ENCODE measurements at regions not wholly inside any gene's neighbourhood (a gene's known extent, or its start where the extent isn't known, plus 50 kb on each side); places are given as distances from the start of the nearest gene placed in this dataset.
"Not testable (repeated sequence)": the region's sequence is repeated elsewhere in the genome, so short reads cannot be mapped to it uniquely, and the experiment has no call there.

DNA sequence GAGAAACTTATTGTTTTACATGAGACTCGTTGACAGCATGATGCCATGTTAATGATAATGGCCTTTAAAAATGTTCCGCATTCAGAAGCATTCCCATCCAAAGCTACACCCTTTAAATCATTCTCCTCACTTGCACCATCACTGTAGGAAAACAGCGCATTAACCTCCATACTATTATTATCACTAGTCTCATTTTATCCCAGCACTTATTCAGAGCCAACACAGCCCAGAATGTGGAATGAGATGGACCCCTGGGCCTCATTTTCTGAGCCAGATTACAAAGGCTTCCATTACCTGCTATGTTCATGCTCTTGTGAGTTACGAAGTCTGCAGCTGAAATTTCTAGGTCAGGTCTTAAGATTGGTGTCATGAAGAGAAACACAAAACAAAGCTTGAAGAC lies 159.4 kb downstream of the HS3ST3A1 start:
- DNase-seq (ENCODE audit: extremely low read depth, low read depth, low spot score) = no peak

DNA sequence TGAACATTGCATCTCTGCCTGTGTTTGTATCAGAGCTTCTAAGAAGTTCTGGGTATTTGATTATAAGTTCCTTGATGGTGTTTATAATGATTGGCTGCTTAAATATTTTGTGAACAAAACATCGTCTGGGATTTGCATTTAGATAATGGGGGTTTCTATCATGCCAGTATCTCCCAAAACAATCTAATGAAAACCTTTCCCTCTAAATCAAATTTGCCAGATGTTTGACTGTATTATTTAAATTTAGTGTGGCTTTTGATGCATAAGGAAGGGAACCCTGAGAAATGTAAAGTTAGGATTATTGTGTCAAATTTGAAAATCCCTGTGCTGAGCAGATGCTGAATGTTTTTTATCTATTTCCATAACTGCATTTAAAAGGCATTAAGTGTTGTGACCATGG lies 159.9 kb downstream of the HS3ST3A1 start:
- DNase-seq (ENCODE audit: extremely low read depth, low read depth, low spot score) = no peak

GRCh38 chr17:13437966-13438779 lies 163.6 kb downstream of the HS3ST3A1 start:
- no peak for DNase-seq (ENCODE audit: extremely low read depth, low read depth, low spot score)

GRCh38 chr17:13435230-13435629 lies 166.5 kb downstream of the HS3ST3A1 start:
- DNase-seq (ENCODE audit: extremely low read depth, low read depth, low spot score) = no peak

DNA sequence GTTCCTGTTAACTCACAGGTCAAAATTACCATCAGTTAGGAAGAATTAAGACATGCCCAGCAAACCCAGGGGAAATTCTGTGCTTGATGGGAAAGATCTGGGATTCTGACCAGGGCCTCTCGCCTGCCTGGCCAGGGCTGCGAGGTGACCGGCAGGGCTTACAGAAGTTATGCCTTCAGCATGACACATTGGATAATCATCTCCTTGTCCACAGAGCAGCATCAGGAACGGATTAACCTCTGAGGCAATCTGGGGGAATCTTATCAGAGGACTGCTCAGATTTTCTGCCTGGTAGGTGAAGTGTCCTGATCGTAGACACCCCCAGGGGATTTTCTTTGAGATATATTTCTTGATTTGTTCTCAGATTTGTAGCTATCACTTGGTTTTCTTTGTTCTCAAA lies 172.5 kb downstream of the HS3ST3A1 start:
- DNase-seq (ENCODE audit: extremely low read depth, low read depth, low spot score) = no peak

GRCh38 chr17:13428611-13429042 lies 173.1 kb downstream of the HS3ST3A1 start:
- DNase-seq (ENCODE audit: extremely low read depth, low read depth, low spot score) = no peak

DNA sequence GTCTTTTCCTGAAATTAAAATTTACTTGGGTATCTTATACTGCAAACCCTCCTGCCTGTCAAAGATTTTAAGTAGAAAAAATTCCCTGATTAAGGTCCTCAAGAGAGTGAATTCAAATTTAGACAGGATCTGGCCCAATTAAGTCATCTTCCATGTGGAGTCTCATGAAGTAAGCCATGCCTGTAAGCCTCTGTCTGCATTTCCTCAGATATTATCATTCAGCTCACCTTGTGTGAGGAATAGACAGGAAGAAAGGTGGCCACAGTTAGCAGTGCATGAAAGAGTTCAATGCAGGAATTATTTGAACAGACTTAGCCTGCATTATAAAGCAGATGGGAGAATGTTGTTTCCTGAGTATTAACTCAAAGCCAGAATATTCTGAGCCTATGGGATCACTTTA lies 174.7 kb downstream of the HS3ST3A1 start:
- no peak for DNase-seq (ENCODE audit: extremely low read depth, low read depth, low spot score)

GRCh38 chr17:13425390-13425789 lies 176.3 kb downstream of the HS3ST3A1 start:
- DNase-seq (ENCODE audit: extremely low read depth, low read depth, low spot score) = no peak

DNA sequence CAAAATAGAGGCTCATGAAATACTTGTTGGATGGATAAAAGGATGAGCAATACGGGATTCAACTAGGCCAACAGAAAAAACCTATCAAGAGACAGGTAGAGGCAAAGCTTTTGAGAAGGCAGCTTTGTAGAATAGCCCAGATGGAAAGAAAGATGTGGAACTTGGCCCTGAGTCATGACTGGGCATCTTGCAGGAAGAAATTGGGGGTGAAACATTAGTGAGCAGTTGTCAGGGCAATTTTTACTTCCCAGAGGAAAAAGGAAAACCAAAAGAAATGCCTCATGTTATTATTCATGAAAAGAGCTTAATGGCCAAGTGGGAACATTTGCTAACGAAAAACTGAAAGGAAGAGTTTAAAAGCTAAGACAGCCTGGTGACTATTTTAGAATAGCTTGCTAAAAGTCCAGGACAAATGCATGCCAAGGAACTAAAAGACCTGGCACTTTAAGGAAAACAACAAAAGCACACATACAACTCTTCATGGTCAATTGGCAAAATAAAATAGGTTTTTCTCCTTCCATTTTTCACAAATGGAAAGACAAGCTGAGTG lies 180.1 kb downstream of the HS3ST3A1 start:
- DNase-seq (ENCODE audit: extremely low read depth, low read depth, low spot score) = no peak

- DNase-seq (ENCODE audit: extremely low read depth, low read depth, low spot score) = no peak
Measured at GRCh38 chr17:13420878-13421277, 180.9 kb downstream of the HS3ST3A1 start.

- no peak for DNase-seq (ENCODE audit: extremely low read depth, low read depth, low spot score)
Measured at GRCh38 chr17:13420418-13420826, 181.3 kb downstream of the HS3ST3A1 start.

GRCh38 chr17:13419676-13420075 lies 182.1 kb downstream of the HS3ST3A1 start:
- DNase-seq (ENCODE audit: extremely low read depth, low read depth, low spot score) = no peak

- no peak for DNase-seq (ENCODE audit: extremely low read depth, low read depth, low spot score)
Measured at GRCh38 chr17:13418891-13419290, 182.8 kb downstream of the HS3ST3A1 start.

- DNase-seq (ENCODE audit: extremely low read depth, low read depth, low spot score) = no peak
Measured at GRCh38 chr17:13417381-13417950, 184.3 kb downstream of the HS3ST3A1 start.

DNA sequence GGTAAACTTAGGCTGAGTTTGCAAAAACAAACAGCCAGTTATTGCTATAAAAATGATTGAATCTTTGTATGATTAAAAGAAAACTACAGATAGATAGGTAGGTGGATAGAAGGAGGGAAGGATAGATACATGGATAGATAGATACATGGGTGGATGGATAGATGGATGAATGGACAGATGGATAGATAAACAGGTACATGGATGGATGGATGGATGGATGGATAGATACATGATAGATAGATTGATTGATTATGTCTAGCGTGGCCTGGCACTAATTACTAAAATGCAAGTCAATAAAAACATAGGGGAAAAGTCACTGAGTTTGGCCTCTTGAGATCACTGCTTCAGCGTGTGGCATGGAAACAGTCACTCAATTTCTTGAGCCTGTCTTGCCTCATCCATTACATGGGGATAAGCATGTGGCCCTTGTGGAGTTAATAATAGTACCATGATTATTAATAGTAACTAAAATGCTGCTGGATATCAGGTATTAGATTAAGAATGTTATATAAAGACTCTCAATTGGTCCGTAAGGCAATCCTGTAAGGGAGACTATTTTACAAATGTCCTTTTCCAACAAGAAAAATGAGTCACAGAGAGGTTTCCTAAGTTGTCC lies 184.9 kb downstream of the HS3ST3A1 start:
- no peak for DNase-seq (ENCODE audit: extremely low read depth, low read depth, low spot score)

DNA sequence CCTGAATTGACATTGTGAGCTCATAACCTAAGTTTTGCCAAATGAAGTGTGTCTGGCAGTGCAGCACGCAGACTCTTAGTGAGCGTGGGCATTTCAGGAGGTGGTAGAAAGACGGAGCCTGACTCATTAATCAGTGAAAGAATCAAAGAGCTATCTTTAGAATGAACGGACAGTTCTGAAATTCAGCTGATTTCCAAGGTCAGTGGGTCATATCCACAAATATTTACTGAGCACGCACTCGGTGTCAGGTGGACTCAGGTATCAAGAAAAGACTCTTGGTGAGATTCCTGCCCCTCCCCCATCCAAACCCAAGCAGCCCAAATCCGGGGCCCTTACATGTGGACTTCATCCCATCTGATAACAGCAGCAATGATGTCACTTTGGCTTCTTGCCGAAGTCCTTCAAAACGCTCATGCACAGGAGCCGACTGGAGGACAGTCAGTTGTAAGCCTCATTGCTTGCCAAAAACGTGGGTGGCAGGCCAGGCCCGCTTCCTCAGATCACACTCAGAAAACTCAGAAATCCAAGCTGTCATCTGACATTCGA lies 185.8 kb downstream of the HS3ST3A1 start:
- DNase-seq (ENCODE audit: extremely low read depth, low read depth, low spot score) = no peak

DNA sequence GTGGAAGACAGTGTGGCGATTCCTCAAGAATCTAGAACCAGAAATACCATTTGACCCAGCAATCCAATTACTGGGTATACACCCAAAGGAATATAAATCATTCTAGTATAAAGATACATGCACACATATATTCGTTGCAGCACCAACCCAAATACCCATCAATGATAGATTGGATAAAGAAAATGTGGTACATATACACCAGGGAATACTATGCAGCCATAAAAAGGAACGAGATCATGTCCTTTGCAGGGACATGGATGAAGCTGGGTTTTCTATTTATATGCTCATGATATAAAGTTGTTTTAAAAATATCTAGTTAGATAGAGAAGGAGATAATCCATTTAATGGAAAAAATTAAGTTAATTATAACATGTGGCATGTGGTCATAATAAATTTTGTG lies 186.5 kb downstream of the HS3ST3A1 start:
- not testable (repeated sequence) for DNase-seq (ENCODE audit: extremely low read depth, low read depth, low spot score)

GRCh38 chr17:13413001-13413400 lies 188.7 kb downstream of the HS3ST3A1 start:
- no peak for DNase-seq (ENCODE audit: extremely low read depth, low read depth, low spot score)

GRCh38 chr17:13410874-13411273 lies 190.9 kb downstream of the HS3ST3A1 start:
- no peak for DNase-seq (ENCODE audit: extremely low read depth, low read depth, low spot score)

DNA sequence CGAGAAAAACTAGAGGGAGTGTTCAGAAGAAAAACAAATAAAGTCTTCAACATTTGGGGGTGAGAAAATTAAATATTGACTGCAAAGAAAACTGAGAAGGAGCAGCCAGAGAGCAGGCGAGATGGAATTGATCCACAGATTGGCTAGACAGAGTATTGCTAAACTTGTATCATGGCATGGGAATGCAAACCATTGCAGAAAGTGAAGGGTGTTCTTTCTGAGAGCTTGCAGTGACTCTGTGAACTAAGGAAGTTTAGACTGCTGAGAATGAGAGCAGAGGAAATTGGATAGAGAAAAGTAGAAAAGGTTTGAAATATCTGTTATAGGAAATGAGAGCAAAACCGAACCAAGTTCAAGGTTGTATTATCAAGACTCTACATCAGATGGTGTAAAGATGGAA lies 191.5 kb downstream of the HS3ST3A1 start:
- no peak for DNase-seq (ENCODE audit: extremely low read depth, low read depth, low spot score)

DNA sequence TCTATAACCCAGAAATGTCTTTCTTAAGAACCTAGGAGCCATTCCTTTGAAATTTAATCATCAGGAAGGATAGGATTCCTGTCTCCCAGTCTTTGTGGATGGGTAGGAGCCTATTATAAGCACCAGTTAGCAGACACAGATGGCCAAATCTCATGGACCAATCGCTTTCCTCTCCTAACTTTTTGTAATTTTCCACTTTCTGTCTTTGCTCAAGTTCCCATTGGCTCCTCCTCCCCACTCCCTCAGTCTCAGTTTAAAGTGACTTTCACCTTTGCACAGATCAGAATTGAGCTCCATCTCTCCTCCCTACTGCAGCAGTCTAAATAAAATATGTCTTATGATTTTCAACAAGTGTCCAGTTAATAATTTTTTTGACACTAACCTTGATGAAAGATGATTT lies 192.3 kb downstream of the HS3ST3A1 start:
- DNase-seq (ENCODE audit: extremely low read depth, low read depth, low spot score) = no peak

Measured in glomerular endothelial cell (primary cell).